ENCODE measurements at regions not wholly inside any gene's neighbourhood (a gene's known extent, or its start where the extent isn't known, plus 50 kb on each side); places are given as distances from the start of the nearest gene placed in this dataset.
"Not testable (repeated sequence)": the region's sequence is repeated elsewhere in the genome, so short reads cannot be mapped to it uniquely, and the experiment has no call there.

- no peak overlapping the region for H3K4me3 Mint-ChIP-seq
- no peak overlapping the region for H3K27ac Mint-ChIP-seq
- DNase-seq: no peak
- H3K27me3 Mint-ChIP-seq: peaks cover 6% of the 10 kb centered on the region
- no peaks in the 10 kb centered on the region for H3K4me1 Mint-ChIP-seq (ENCODE audit: low read depth)
- no peaks in the 10 kb centered on the region for H3K36me3 Mint-ChIP-seq (ENCODE audit: low read depth)
- peaks cover 3% of the 10 kb centered on the region for H3K9me3 Mint-ChIP-seq
Observed at GRCh38 chr3:140770977-140771667, 93.3 kb downstream of the TRIM42 start.

GRCh38 chr3:140777631-140778233 lies 99.9 kb downstream of the TRIM42 start:
- DNase-seq: no peak
- peaks cover 3% of the 10 kb centered on the region for H3K27me3 Mint-ChIP-seq
- no peaks in the 10 kb centered on the region for H3K36me3 Mint-ChIP-seq (ENCODE audit: low read depth)
- H3K27ac Mint-ChIP-seq: no peak overlapping the region
- no peak overlapping the region for H3K4me3 Mint-ChIP-seq
- no peaks in the 10 kb centered on the region for H3K4me1 Mint-ChIP-seq (ENCODE audit: low read depth)
- peaks cover 8% of the 10 kb centered on the region for H3K9me3 Mint-ChIP-seq

- DNase-seq: no peak
- Mint-ChIP-seq H3K9me3 (peaks cover 7% of the 10 kb centered on the region), H3K4me3 (no peak overlapping the region), H3K27ac (no peak overlapping the region), H3K4me1 (ENCODE audit: low read depth) (no peaks in the 10 kb centered on the region), H3K27me3 (no peaks in the 10 kb centered on the region), H3K36me3 (ENCODE audit: low read depth) (no peaks in the 10 kb centered on the region)
Observed at GRCh38 chr3:140791368-140791767, 113.5 kb downstream of the TRIM42 start.

GRCh38 chr3:140794507-140794906 lies 116.6 kb downstream of the TRIM42 start:
- H3K27me3 Mint-ChIP-seq: no peaks in the 10 kb centered on the region
- H3K4me3 Mint-ChIP-seq: no peak overlapping the region
- no peaks in the 10 kb centered on the region for H3K36me3 Mint-ChIP-seq (ENCODE audit: low read depth)
- peaks cover 14% of the 10 kb centered on the region for H3K9me3 Mint-ChIP-seq
- H3K27ac Mint-ChIP-seq: no peak overlapping the region
- no peaks in the 10 kb centered on the region for H3K4me1 Mint-ChIP-seq (ENCODE audit: low read depth)
- no peak for DNase-seq

- not testable (repeated sequence) for H3K4me1 Mint-ChIP-seq (ENCODE audit: low read depth); H3K27ac Mint-ChIP-seq
- peaks cover 24% of the 10 kb centered on the region for H3K9me3 Mint-ChIP-seq
Observed at GRCh38 chr3:140802898-140803297, 125.0 kb downstream of the TRIM42 start.

GRCh38 chr3:140809316-140809715 lies 131.5 kb downstream of the TRIM42 start:
- peaks cover 23% of the 10 kb centered on the region for H3K27me3 Mint-ChIP-seq
- no peaks in the 10 kb centered on the region for H3K4me1 Mint-ChIP-seq (ENCODE audit: low read depth)
- DNase-seq: no peak
- H3K27ac Mint-ChIP-seq: no peak overlapping the region
- no peak overlapping the region for H3K4me3 Mint-ChIP-seq
- H3K36me3 Mint-ChIP-seq (ENCODE audit: low read depth): no peaks in the 10 kb centered on the region
- H3K9me3 Mint-ChIP-seq: peaks cover 3% of the 10 kb centered on the region

More at GRCh38 chr3:140802898-140803297, 125.0 kb downstream of the TRIM42 start:
- not testable (repeated sequence) for H3K4me3 Mint-ChIP-seq; H3K27me3 Mint-ChIP-seq; DNase-seq; H3K36me3 Mint-ChIP-seq (ENCODE audit: low read depth)

GRCh38 chr3:140816372-140817195 lies 125.1 kb upstream of the SLC25A36 start:
- H3K36me3 Mint-ChIP-seq (ENCODE audit: low read depth): no peaks in the 10 kb centered on the region
- H3K9me3 Mint-ChIP-seq: peaks cover 3% of the 10 kb centered on the region
- H3K4me1 Mint-ChIP-seq (ENCODE audit: low read depth): no peaks in the 10 kb centered on the region
- DNase-seq: no peak
- H3K27me3 Mint-ChIP-seq: peaks cover 6% of the 10 kb centered on the region
- no peak overlapping the region for H3K4me3 Mint-ChIP-seq
- no peak overlapping the region for H3K27ac Mint-ChIP-seq

GRCh38 chr3:140821493-140821892 lies 120.1 kb upstream of the SLC25A36 start:
- no peaks in the 10 kb centered on the region for H3K36me3 Mint-ChIP-seq (ENCODE audit: low read depth)
- no peak overlapping the region for H3K27ac Mint-ChIP-seq
- H3K27me3 Mint-ChIP-seq: peaks cover 3% of the 10 kb centered on the region
- no peak for DNase-seq
- no peaks in the 10 kb centered on the region for H3K4me1 Mint-ChIP-seq (ENCODE audit: low read depth)
- no peaks in the 10 kb centered on the region for H3K9me3 Mint-ChIP-seq
- H3K4me3 Mint-ChIP-seq: no peak overlapping the region

GRCh38 chr3:140822401-140823047 lies 119.1 kb upstream of the SLC25A36 start:
- no peaks in the 10 kb centered on the region for H3K4me1 Mint-ChIP-seq (ENCODE audit: low read depth)
- H3K36me3 Mint-ChIP-seq (ENCODE audit: low read depth): no peaks in the 10 kb centered on the region
- no peaks in the 10 kb centered on the region for H3K9me3 Mint-ChIP-seq
- H3K4me3 Mint-ChIP-seq: no peak overlapping the region
- peaks cover 3% of the 10 kb centered on the region for H3K27me3 Mint-ChIP-seq
- DNase-seq: no peak
- no peak overlapping the region for H3K27ac Mint-ChIP-seq

- DNase-seq: no peak
- Mint-ChIP-seq H3K27ac (no peak overlapping the region), H3K4me1 (ENCODE audit: low read depth) (no peaks in the 10 kb centered on the region), H3K27me3 (peaks cover 3% of the 10 kb centered on the region), H3K4me3 (no peak overlapping the region), H3K36me3 (ENCODE audit: low read depth) (no peaks in the 10 kb centered on the region), H3K9me3 (no peaks in the 10 kb centered on the region)
Observed at GRCh38 chr3:140823106-140823505, 118.5 kb upstream of the SLC25A36 start.

GRCh38 chr3:140827894-140828293 lies 113.7 kb upstream of the SLC25A36 start:
- no peaks in the 10 kb centered on the region for H3K36me3 Mint-ChIP-seq (ENCODE audit: low read depth)
- peaks cover 6% of the 10 kb centered on the region for H3K27me3 Mint-ChIP-seq

GRCh38 chr3:140828585-140828984 lies 113.1 kb upstream of the SLC25A36 start:
- no peaks in the 10 kb centered on the region for H3K36me3 Mint-ChIP-seq (ENCODE audit: low read depth)
- no peak overlapping the region for H3K27ac Mint-ChIP-seq
- H3K27me3 Mint-ChIP-seq: peaks cover 8% of the 10 kb centered on the region
- no peak overlapping the region for H3K4me3 Mint-ChIP-seq
- no peaks in the 10 kb centered on the region for H3K4me1 Mint-ChIP-seq (ENCODE audit: low read depth)
- no peaks in the 10 kb centered on the region for H3K9me3 Mint-ChIP-seq
- DNase-seq: no peak

More at GRCh38 chr3:140827894-140828293, 113.7 kb upstream of the SLC25A36 start:
- H3K4me1 Mint-ChIP-seq (ENCODE audit: low read depth): no peaks in the 10 kb centered on the region
- H3K4me3 Mint-ChIP-seq: no peak overlapping the region
- no peak for DNase-seq
- no peak overlapping the region for H3K27ac Mint-ChIP-seq
- no peaks in the 10 kb centered on the region for H3K9me3 Mint-ChIP-seq

GRCh38 chr3:140829796-140830195 lies 111.8 kb upstream of the SLC25A36 start:
- Mint-ChIP-seq H3K36me3 (ENCODE audit: low read depth) (no peaks in the 10 kb centered on the region), H3K4me1 (ENCODE audit: low read depth) (no peaks in the 10 kb centered on the region), H3K9me3 (no peaks in the 10 kb centered on the region), H3K27me3 (peaks cover 8% of the 10 kb centered on the region), H3K27ac (no peak overlapping the region), H3K4me3 (no peak overlapping the region)
- no peak for DNase-seq

- no peaks in the 10 kb centered on the region for H3K9me3 Mint-ChIP-seq
- DNase-seq: no peak
- H3K27me3 Mint-ChIP-seq: peaks cover 5% of the 10 kb centered on the region
- no peak overlapping the region for H3K27ac Mint-ChIP-seq
- no peaks in the 10 kb centered on the region for H3K4me1 Mint-ChIP-seq (ENCODE audit: low read depth)
- H3K4me3 Mint-ChIP-seq: no peak overlapping the region
- H3K36me3 Mint-ChIP-seq (ENCODE audit: low read depth): no peaks in the 10 kb centered on the region
Observed at GRCh38 chr3:140830391-140830790, 111.2 kb upstream of the SLC25A36 start.
